ENCODE measurements at regions not wholly inside any gene's neighbourhood (a gene's known extent, or its start where the extent isn't known, plus 50 kb on each side); places are given as distances from the start of the nearest gene placed in this dataset.

- no peak overlapping the region for H2BK20ac ChIP-seq (ENCODE audit: low read depth, low read length, poor library complexity, severe bottlenecking)
- TF ChIP-seq CTCF (conservative IDR thresholded peaks at IDR 0.05) = no peak
- no peak overlapping the region for H2BK15ac ChIP-seq (ENCODE audit: low read depth, low read length)
- no peak overlapping the region for H3K56ac ChIP-seq (ENCODE audit: insufficient read length, low read depth, low read length)
- no peak overlapping the region for H3K4ac ChIP-seq (ENCODE audit: low read depth, low read length)
- H4K20me1 ChIP-seq (ENCODE audit: control insufficient read depth, insufficient read depth, insufficient read length) = no peaks in the 10 kb centered on the region
- no peak overlapping the region for H2AK5ac ChIP-seq (ENCODE audit: insufficient read length, low read length)
- H2BK12ac ChIP-seq (ENCODE audit: insufficient read length, low read depth, low read length) = no peak overlapping the region
- H4K91ac ChIP-seq (ENCODE audit: insufficient read length, low read depth, low read length) = no peak overlapping the region
- H3K79me2 ChIP-seq (ENCODE audit: insufficient read depth, low read length) = no peaks in the 10 kb centered on the region
- no peaks in the 10 kb centered on the region for H3K27me3 ChIP-seq (ENCODE audit: insufficient read depth, low read length)
- H4K8ac ChIP-seq (replicated peaks; ENCODE audit: insufficient read length, low read depth, low read length) = no peak overlapping the region
- Mint-ChIP-seq H3K9me3 (no peaks in the 10 kb centered on the region), H3K27ac (no peak overlapping the region), H3K36me3 (ENCODE audit: insufficient read depth in 1 of 3, low read depth in 3 of 3) (no peaks in the 10 kb centered on the region), H3K27me3 (ENCODE audit: low read depth) (peaks cover 76% of the 10 kb centered on the region), H3K4me1 (peaks cover 9 to 25% of the 10 kb centered on the region in 2 experiments), H3K4me3 (no peak overlapping the region)
- H3K4me2 ChIP-seq (ENCODE audit: insufficient read depth, insufficient read length, low read length) = no peak overlapping the region
- WGBS (ENCODE audit: extremely low coverage, insufficient read length, low lambda C conversion rate) = no CpG with 5 or more reads among the region's 2 CpGs
- H3K4me1 ChIP-seq (ENCODE audit: insufficient read depth, low read length) = no peaks in the 10 kb centered on the region
- H3K79me1 ChIP-seq (ENCODE audit: insufficient read depth, low read depth, low read length, poor library complexity, severe bottlenecking) = no peaks in the 10 kb centered on the region
- H3K18ac ChIP-seq (ENCODE audit: insufficient read length, low read depth, low read length) = no peak overlapping the region
- no peaks in the 10 kb centered on the region for H3K9me3 ChIP-seq (ENCODE audit: control insufficient read depth, low read depth, low read length)
- no peak for DNase-seq
- H3K27ac ChIP-seq (ENCODE audit: insufficient read length, low read depth, low read length) = no peak overlapping the region
- no peak overlapping the region for H3K9ac ChIP-seq (ENCODE audit: extremely low read depth, insufficient read length, low read length)
- H3T11ph ChIP-seq (ENCODE audit: low read length) = no peak overlapping the region
- H4K5ac ChIP-seq (ENCODE audit: insufficient read length, low read depth, low read length) = no peak overlapping the region
- no peak overlapping the region for H3K14ac ChIP-seq (ENCODE audit: insufficient read depth, low read length)
- H2BK5ac ChIP-seq (ENCODE audit: insufficient read length, low read length) = no peak overlapping the region
- no peak overlapping the region for H3K23ac ChIP-seq (ENCODE audit: insufficient read length, low read depth, low read length)
- H2AFZ ChIP-seq (ENCODE audit: low read length) = no peak overlapping the region
- H3K23me2 ChIP-seq (ENCODE audit: insufficient read length, low read depth, low read length, poor library complexity, severe bottlenecking) = no peaks in the 10 kb centered on the region
- H2BK120ac ChIP-seq (ENCODE audit: low read depth, low read length, poor library complexity, severe bottlenecking) = no peak overlapping the region
Observed at GRCh38 chr22:23408321-23408720, 171.8 kb downstream of the IGLL1 start.

Data from H9 (cell line).